Keratinocyte (primary cell): ENCODE measurements at regions not wholly inside any gene's neighbourhood (a gene's known extent, or its start where the extent isn't known, plus 50 kb on each side); places are given as distances from the start of the nearest gene placed in this dataset.

Experiments
- DNase-seq: peaks from one replicate; pipeline ENCODE4 v3.0.0-alpha.2; 2011; ENCODE audit warnings: low read depth, missing footprints, low spot score
- FAIRE-seq: peaks from 2 replicates; lab custom pipeline; 2011; peaks lifted over from hg19 to GRCh38; lab: Jason Lieb, UNC
- H2AFZ ChIP-seq: 2 replicates; pipeline ENCODE4 v1.6.0; 2012; ENCODE audit warnings: low read length, control low read depth, inconsistent platforms; ENCODE audit not compliant: control insufficient read depth
- H3K27ac ChIP-seq: 2 replicates; pipeline ENCODE4 v1.5.1; 2011; ENCODE audit warnings: low read length; ENCODE audit not compliant: control insufficient read depth, insufficient read depth
- H3K27me3 ChIP-seq: 3 replicates; pipeline ENCODE4 v1.6.0; 2011; ENCODE audit warnings: low read length; ENCODE audit not compliant: control insufficient read depth, insufficient read depth; ENCODE audit errors: extremely low read depth
- H3K36me3 ChIP-seq, 2 experiments: 2 replicates in 1 of 2; 3 replicates in 1 of 2; pipeline ENCODE4 v1.5.1; 2011; ENCODE audit warnings: low read length in 2 of 2, mild to moderate bottlenecking in 1 of 2; ENCODE audit not compliant: control insufficient read depth in 2 of 2, insufficient read depth in 2 of 2; ENCODE audit errors: extremely low read depth in 1 of 2
- H3K4me1 ChIP-seq: 3 replicates; pipeline ENCODE4 v1.5.1; 2011; ENCODE audit warnings: low read length; ENCODE audit not compliant: control insufficient read depth, insufficient read depth; ENCODE audit errors: extremely low read depth
- H3K4me2 ChIP-seq: 3 replicates; pipeline ENCODE4 v1.6.0; 2011; ENCODE audit warnings: low read depth, low read length; ENCODE audit not compliant: control insufficient read depth, insufficient read depth; ENCODE audit errors: extremely low read depth
- H3K4me3 ChIP-seq, 3 experiments: fragments of 200-600 bp in 1 of 3; sonication (generic) in 1 of 3; 2 replicates in 2 of 3; 3 replicates in 1 of 3; pipeline ENCODE4 v1.5.1; 2011 to 2016; ENCODE audit warnings: low read length in 3 of 3, mild to moderate bottlenecking in 3 of 3, control low read depth in 2 of 3, inconsistent platforms in 1 of 3, low read depth in 1 of 3, mixed read lengths in 1 of 3, mixed run types in 1 of 3, moderate library complexity in 1 of 3; ENCODE audit not compliant: control insufficient read depth in 2 of 3, insufficient read depth in 2 of 3; ENCODE audit errors: extremely low read depth in 1 of 3
- H3K79me2 ChIP-seq: 2 replicates; pipeline ENCODE4 v1.6.0; 2012; ENCODE audit warnings: low read length; ENCODE audit not compliant: control insufficient read depth, insufficient read depth
- H3K9ac ChIP-seq: 3 replicates; pipeline ENCODE4 v1.6.0; 2011; ENCODE audit warnings: low read length; ENCODE audit not compliant: control insufficient read depth, insufficient read depth; ENCODE audit errors: extremely low read depth
- H3K9me1 ChIP-seq: 3 replicates; pipeline ENCODE4 v1.6.0; 2011; ENCODE audit warnings: low read length; ENCODE audit not compliant: control insufficient read depth, insufficient read depth; ENCODE audit errors: extremely low read depth
- H3K9me3 ChIP-seq: 2 replicates; pipeline ENCODE4 v1.5.1; 2012; ENCODE audit warnings: low read depth, low read length; ENCODE audit not compliant: control insufficient read depth
- H4K20me1 ChIP-seq: 3 replicates; pipeline ENCODE4 v1.6.0; 2011; ENCODE audit warnings: low read length; ENCODE audit not compliant: control insufficient read depth, insufficient read depth; ENCODE audit errors: extremely low read depth
- EZH2 ChIP-seq: IDR thresholded peaks from one replicate; pipeline ENCODE4 v1.6.1; 2012; ENCODE audit warnings: inconsistent platforms, mild to moderate bottlenecking, low read length, moderate library complexity
- dilution Hi-C: fragments of 300-500 bp; cut with MboI; formaldehyde crosslinking; loops from one replicate; pipeline ENCODE4 v1.7.0; 2020; ENCODE audit warnings: low sequenced_read_pairs; ENCODE audit not compliant: extremely low pct_ligation_motif_present
- TF ChIP-seq, protein P1 (sequence below), 3 experiments: IDR thresholded peaks in 1 of 3; conservative IDR thresholded peaks in 1 of 3; optimal IDR thresholded peaks in 1 of 3; 2 replicates in 2 of 3; 3 replicates in 1 of 3; pipeline versions ENCODE3 to v1.5.1; 2011; ENCODE audit warnings: low read length in 3 of 3, mild to moderate bottlenecking in 3 of 3, moderate library complexity in 2 of 3, control low read depth in 1 of 3, inconsistent platforms in 1 of 3; ENCODE audit not compliant: insufficient read depth in 2 of 3; ENCODE audit errors: extremely low read depth in 1 of 3

DNA sequence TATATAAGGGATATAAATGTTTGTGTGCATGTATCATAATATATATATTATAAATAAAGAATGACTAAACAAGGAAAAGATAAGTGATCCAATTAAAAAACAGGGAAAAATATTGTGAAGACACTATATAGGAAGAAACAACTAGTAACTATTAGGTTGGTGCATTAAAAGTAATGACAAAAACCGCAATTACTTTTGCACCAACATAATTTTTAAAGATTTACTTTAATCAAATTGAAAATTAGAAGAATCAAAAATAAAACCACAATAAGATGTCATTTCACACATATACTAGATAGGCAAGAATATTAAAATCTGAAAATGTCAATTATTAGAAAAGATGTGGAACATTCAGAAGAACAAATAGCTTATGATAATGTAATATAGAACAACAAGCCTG lies 595.9 kb downstream of the KCNJ3 start:
- TF ChIP-seq, protein P1, sequence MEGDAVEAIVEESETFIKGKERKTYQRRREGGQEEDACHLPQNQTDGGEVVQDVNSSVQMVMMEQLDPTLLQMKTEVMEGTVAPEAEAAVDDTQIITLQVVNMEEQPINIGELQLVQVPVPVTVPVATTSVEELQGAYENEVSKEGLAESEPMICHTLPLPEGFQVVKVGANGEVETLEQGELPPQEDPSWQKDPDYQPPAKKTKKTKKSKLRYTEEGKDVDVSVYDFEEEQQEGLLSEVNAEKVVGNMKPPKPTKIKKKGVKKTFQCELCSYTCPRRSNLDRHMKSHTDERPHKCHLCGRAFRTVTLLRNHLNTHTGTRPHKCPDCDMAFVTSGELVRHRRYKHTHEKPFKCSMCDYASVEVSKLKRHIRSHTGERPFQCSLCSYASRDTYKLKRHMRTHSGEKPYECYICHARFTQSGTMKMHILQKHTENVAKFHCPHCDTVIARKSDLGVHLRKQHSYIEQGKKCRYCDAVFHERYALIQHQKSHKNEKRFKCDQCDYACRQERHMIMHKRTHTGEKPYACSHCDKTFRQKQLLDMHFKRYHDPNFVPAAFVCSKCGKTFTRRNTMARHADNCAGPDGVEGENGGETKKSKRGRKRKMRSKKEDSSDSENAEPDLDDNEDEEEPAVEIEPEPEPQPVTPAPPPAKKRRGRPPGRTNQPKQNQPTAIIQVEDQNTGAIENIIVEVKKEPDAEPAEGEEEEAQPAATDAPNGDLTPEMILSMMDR (optimal IDR thresholded peaks at IDR 0.05 in 1 of 3, IDR thresholded peaks at IDR 0.05 in 1 of 3, conservative IDR thresholded peaks at IDR 0.05 in 1 of 3; ENCODE audit: extremely low read depth in 1 of 3, insufficient read depth in 2 of 3, low read length in 3 of 3) = no peak
- no peak for TF ChIP-seq EZH2
- Histone ChIP-seq H3K4me2 (no peak overlapping the region), H3K4me1 (no peaks in the 10 kb centered on the region), H3K36me3 (no peaks in the 10 kb centered on the region), H3K79me2 (no peaks in the 10 kb centered on the region), H3K4me3 (no peak overlapping the region), H3K9me3 (no peaks in the 10 kb centered on the region), H3K27me3 (no peaks in the 10 kb centered on the region), H2AFZ (no peak overlapping the region), H4K20me1 (no peaks in the 10 kb centered on the region), H3K9ac (no peak overlapping the region), H3K27ac (no peak overlapping the region), H3K9me1 (no peaks in the 10 kb centered on the region)
- dilution Hi-C loops = no loop called here
- FAIRE-seq (no peak), DNase-seq (no peak)

DNA sequence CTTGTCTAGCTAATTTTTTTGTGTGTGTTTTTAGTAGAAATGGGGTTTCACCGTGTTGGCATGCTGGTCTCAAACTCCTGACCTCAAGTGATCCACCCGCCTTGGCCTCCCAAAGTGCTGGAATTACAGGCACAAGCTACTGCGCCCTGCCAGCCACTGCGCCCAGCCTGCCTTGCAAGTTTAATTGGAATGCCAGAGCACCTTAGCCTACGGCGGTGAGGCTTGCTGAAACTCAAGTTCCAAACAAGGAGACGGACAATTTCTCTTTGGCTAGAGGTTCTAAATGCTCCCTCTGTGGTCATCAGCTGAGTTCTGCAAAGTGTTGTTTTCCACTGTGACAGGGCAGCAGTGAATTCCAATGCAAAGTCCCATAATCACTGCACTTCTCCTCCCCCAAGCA lies 583.4 kb downstream of the KCNJ3 start:
- Histone ChIP-seq H3K9ac (no peak overlapping the region), H4K20me1 (no peaks in the 10 kb centered on the region), H2AFZ (no peak overlapping the region), H3K27ac (no peak overlapping the region), H3K9me3 (no peaks in the 10 kb centered on the region), H3K79me2 (no peaks in the 10 kb centered on the region), H3K9me1 (no peaks in the 10 kb centered on the region), H3K4me3 (no peak overlapping the region), H3K27me3 (no peaks in the 10 kb centered on the region), H3K36me3 (no peaks in the 10 kb centered on the region), H3K4me1 (no peaks in the 10 kb centered on the region), H3K4me2 (no peak overlapping the region)
- dilution Hi-C loops = no loop called here
- DNase-seq (no peak), FAIRE-seq (no peak)
- TF ChIP-seq EZH2 = no peak
- TF ChIP-seq, protein P1 (optimal IDR thresholded peaks at IDR 0.05 in 1 of 3, IDR thresholded peaks at IDR 0.05 in 1 of 3, conservative IDR thresholded peaks at IDR 0.05 in 1 of 3; ENCODE audit: extremely low read depth in 1 of 3, insufficient read depth in 2 of 3, low read length in 3 of 3) = no peak
